Esophagus (tissue), 2 donors: ENCODE measurements at regions not wholly inside any gene's neighbourhood (a gene's known extent, or its start where the extent isn't known, plus 50 kb on each side); places are given as distances from the start of the nearest gene placed in this dataset.
"Not testable (repeated sequence)": the region's sequence is repeated elsewhere in the genome, so short reads cannot be mapped to it uniquely, and the experiment has no call there.

Experiments used
- H3K27ac ChIP-seq, 2 donors: one replicate each; pipeline ENCODE4 v1.5.1; 2013; ENCODE audit warnings: low read depth in 2 of 2, mild to moderate bottlenecking in 2 of 2, inconsistent platforms in 1 of 2, low read length in 1 of 2, moderate library complexity in 1 of 2
- H3K27me3 ChIP-seq, 2 donors: one replicate each; pipeline ENCODE4 v1.6.1; 2013; ENCODE audit warnings: low read length in 2 of 2, control low read depth in 1 of 2, mild to moderate bottlenecking in 1 of 2; ENCODE audit not compliant: insufficient read depth in 2 of 2, control insufficient read depth in 1 of 2
- H3K36me3 ChIP-seq, 2 donors: one replicate each; pipeline ENCODE4 v1.6.1; 2013; ENCODE audit warnings: low read length in 1 of 2; ENCODE audit not compliant: control insufficient read depth in 2 of 2, insufficient read depth in 2 of 2
- H3K4me1 ChIP-seq, 2 donors: one replicate each; pipeline ENCODE4 v1.6.1; 2013; ENCODE audit warnings: low read length in 1 of 2; ENCODE audit not compliant: control insufficient read depth in 2 of 2, insufficient read depth in 2 of 2
- H3K4me3 ChIP-seq, 2 donors: one replicate each; pipeline ENCODE4 v1.5.1; 2013; ENCODE audit warnings: low read length in 2 of 2, mild to moderate bottlenecking in 2 of 2, low read depth in 1 of 2, moderate library complexity in 1 of 2
- H3K9me3 ChIP-seq, 2 donors: one replicate each; pipeline ENCODE4 v1.6.1; 2013; ENCODE audit warnings: mild to moderate bottlenecking in 2 of 2, low read depth in 1 of 2, low read length in 1 of 2, moderate library complexity in 1 of 2; ENCODE audit not compliant: control insufficient read depth in 2 of 2, insufficient read depth in 1 of 2
- WGBS, 2 donors: extraction: QIAGEN DNeasy Blood & Tissue Kit; methylation state at CpG; one replicate each; pipeline ENCODE4 v1.1.7; 2013; 5-methylcytosine and 5-hydroxymethylcytosine counted together
- donor health status: healthy with polysubstance abuse.
- donor health status: Bipolar disorder and iron deficiency.

GRCh38 chr11:22460181-22460580, 122.0 kb downstream of the SLC17A6 start:
- Histone ChIP-seq H3K27me3 (no peaks in the 10 kb centered on the region), H3K4me1 (peaks cover 0 to 2% of the 10 kb centered on the region in 2 donors), H3K4me3 (no peak overlapping the region), H3K27ac (no peak overlapping the region), H3K9me3 (no peaks in the 10 kb centered on the region), H3K36me3 (no peaks in the 10 kb centered on the region)
- 62 to 75% methylated on average over 3 of the region's 3 CpGs for WGBS, 2 donors

- Histone ChIP-seq H3K9me3 (no peaks in the 10 kb centered on the region), H3K27me3 (no peaks in the 10 kb centered on the region), H3K4me1 (peaks cover 0 to 2% of the 10 kb centered on the region in 2 donors), H3K4me3 (no peak overlapping the region), H3K27ac (no peak overlapping the region), H3K36me3 (no peaks in the 10 kb centered on the region)
- 73 to 77% methylated on average over 3 of the region's 3 CpGs for WGBS, 2 donors
Measured at GRCh38 chr11:22459048-22459447, 120.9 kb downstream of the SLC17A6 start.

DNA sequence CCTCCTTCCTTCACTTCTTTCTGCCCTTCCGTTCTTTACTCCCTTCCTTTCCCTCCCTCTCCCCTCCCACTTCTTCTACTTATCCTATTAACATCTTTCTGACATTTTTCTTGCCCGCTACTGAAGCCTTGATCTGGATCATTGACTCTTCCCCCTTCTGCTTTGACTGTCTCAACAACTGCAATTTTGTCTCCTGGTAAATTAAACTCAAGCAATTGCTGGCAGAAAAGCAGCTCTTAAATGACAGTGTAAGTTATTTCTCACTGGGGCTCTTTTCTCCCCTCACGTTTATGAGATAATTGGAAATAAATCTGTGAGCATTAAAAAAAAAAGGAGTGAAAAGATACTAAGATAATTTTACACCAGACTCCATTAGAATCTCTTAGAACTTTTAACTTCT, 120.0 kb downstream of the SLC17A6 start:
- H3K4me3 ChIP-seq, result no peak overlapping the region
- no peaks in the 10 kb centered on the region for H3K27me3 ChIP-seq
- H3K4me1 ChIP-seq, result peaks cover 0 to 2% of the 10 kb centered on the region in 2 donors
- H3K27ac ChIP-seq, result no peak overlapping the region
- H3K36me3 ChIP-seq, result no peaks in the 10 kb centered on the region
- 68 to 71% methylated on average over 3 of the region's 3 CpGs for WGBS, 2 donors
- H3K9me3 ChIP-seq, result no peaks in the 10 kb centered on the region

GRCh38 chr11:22456993-22457762, 119.0 kb downstream of the SLC17A6 start:
- Histone ChIP-seq H3K27me3 (no peaks in the 10 kb centered on the region), H3K9me3 (no peaks in the 10 kb centered on the region), H3K36me3 (no peaks in the 10 kb centered on the region), H3K27ac (peak overlapping the region; percentile 55), H3K4me1 (peaks cover 0 to 2% of the 10 kb centered on the region in 2 donors), H3K4me3 (no peak overlapping the region)
- 81 to 82% methylated on average over 1 of the region's 1 CpG for WGBS, 2 donors

DNA sequence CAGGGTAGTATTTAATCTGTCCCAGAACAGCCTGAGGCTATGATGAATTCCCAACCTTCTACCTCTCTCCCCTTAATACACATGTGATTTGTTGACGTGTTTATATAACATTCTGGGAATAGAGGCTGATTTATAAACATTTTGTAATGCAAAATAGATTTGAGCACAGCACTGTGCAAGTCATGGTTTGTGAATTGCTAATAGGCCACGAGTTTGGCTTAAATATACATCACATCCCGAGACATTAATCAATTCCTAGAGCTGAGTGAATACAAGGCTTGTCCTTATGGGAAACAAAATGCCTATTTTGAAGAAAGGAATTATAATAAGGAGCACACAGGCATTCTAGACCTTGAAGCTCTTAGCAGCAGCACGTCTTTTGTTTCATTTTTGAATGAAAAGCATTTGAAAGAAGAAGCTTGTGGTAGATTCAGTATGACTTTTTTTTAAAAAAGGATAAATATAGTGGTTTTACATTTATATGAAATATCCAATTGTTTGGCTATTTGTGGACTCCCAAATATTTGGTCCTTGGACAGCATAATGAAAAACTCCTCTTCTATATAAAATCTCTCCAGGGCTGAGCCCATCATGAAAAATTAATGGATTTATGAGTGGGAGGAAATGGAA, 116.4 kb downstream of the SLC17A6 start:
- peaks cover 0 to 2% of the 10 kb centered on the region in 2 donors for H3K4me1 ChIP-seq
- 49 to 54% methylated on average over 4 of the region's 4 CpGs for WGBS, 2 donors
- H3K36me3 ChIP-seq, result no peaks in the 10 kb centered on the region
- H3K4me3 ChIP-seq, result no peak overlapping the region
- no peaks in the 10 kb centered on the region for H3K9me3 ChIP-seq
- H3K27me3 ChIP-seq, result no peaks in the 10 kb centered on the region
- H3K27ac ChIP-seq, result no peak overlapping the region

DNA sequence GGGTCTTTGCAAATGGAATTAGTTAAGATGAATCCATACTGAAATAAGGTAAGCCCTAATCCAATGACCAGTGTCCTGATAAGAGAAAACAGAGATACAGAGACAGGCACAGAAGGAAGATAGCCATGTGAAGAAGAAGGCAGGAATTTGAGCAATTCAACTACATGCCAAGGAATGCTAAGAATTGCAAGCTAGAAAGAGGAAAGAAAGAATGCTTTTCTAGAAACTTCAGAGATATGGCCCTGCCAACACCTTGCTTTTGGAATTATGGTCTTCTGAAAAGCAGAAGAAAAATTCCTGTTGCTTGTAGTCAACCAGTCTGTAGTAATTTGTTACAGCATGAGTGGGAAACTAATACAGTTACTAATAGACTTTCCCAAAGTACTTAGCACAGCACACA, 111.3 kb downstream of the SLC17A6 start:
- Histone ChIP-seq H3K27ac (no peak overlapping the region), H3K4me1 (no peaks in the 10 kb centered on the region), H3K36me3 (no peaks in the 10 kb centered on the region), H3K27me3 (no peaks in the 10 kb centered on the region), H3K9me3 (no peaks in the 10 kb centered on the region), H3K4me3 (no peak overlapping the region)

GRCh38 chr11:22444076-22444475, 105.9 kb downstream of the SLC17A6 start:
- Histone ChIP-seq H3K4me1 (no peaks in the 10 kb centered on the region), H3K9me3 (no peaks in the 10 kb centered on the region), H3K27ac (no peak overlapping the region), H3K27me3 (no peaks in the 10 kb centered on the region), H3K4me3 (no peak overlapping the region), H3K36me3 (no peaks in the 10 kb centered on the region)
- 41 to 50% methylated on average over 2 of the region's 2 CpGs for WGBS, 2 donors

DNA sequence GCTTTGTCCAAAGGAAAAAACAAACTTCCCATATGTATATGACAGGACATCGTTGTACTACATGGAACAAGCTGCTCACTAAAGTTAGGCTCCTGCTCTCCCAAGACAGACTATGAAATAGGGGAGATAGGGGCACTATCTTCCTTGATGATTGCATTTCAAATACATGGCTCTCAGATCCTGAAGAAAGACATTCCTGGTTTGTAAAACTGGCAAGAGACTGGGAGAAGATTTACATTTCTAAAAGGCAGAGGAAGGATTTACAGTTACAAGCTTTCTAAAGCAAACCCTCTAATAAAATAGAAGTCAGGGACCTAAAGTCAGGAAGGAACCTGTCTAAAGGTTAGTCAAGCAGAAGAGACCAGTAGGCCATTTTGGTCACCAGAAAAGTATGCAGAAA, 103.7 kb downstream of the SLC17A6 start:
- Histone ChIP-seq H3K4me3 (no peak overlapping the region), H3K9me3 (no peaks in the 10 kb centered on the region), H3K27ac (no peak overlapping the region), H3K27me3 (no peaks in the 10 kb centered on the region), H3K36me3 (no peaks in the 10 kb centered on the region), H3K4me1 (no peaks in the 10 kb centered on the region)
- WGBS, 2 donors, result 14 to 30% methylated on average over 1 of the region's 1 CpG

GRCh38 chr11:22435582-22435981, 97.4 kb downstream of the SLC17A6 start:
- WGBS, 2 donors, result 97 to 99% methylated on average over 7 of the region's 7 CpGs
- not testable (repeated sequence) for H3K27ac ChIP-seq, H3K4me1 ChIP-seq, H3K9me3 ChIP-seq, H3K36me3 ChIP-seq, H3K4me3 ChIP-seq, H3K27me3 ChIP-seq

DNA sequence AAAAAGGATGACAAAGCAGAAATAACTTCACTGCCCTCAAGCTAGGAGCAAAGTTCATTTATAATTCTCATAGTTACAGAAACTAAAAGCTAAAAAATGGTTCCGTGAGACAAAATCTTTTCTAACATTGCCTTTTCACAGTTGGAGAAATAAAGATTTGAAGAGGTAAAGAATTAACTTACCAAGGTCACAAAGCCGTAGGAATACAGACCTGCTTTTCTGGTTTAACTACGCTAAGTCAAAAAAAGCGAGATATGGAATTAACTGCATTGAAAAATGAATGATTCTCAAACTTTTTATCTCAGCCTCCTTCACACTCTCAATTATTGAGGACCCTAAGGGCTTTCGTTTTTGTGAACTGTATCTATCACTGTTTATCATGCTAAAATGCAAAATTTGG, 95.3 kb downstream of the SLC17A6 start:
- Histone ChIP-seq H3K36me3 (no peaks in the 10 kb centered on the region), H3K27me3 (no peaks in the 10 kb centered on the region), H3K9me3 (no peaks in the 10 kb centered on the region), H3K4me1 (peaks cover 0 to 4% of the 10 kb centered on the region in 2 donors), H3K27ac (no peak overlapping the region), H3K4me3 (no peak overlapping the region)
- WGBS, 2 donors, result 58 to 62% methylated on average over 5 of the region's 5 CpGs
